GM18868 (cell line): ENCODE measurements at regions not wholly inside any gene's neighbourhood (a gene's known extent, or its start where the extent isn't known, plus 50 kb on each side); places are given as distances from the start of the nearest gene placed in this dataset.
A peak's percentile ranks its signal among the peaks of the same experiment; 100 is the strongest.
"Not testable (repeated sequence)": the region's sequence is repeated elsewhere in the genome, so short reads cannot be mapped to it uniquely, and the experiment has no call there.

Experiments
- ATAC-seq: cut with Tn5 transposase; IDR thresholded peaks from one replicate; pipeline ENCODE4 v1.9.1; 2021; ENCODE audit warnings: mild to moderate bottlenecking, moderate library complexity; ENCODE audit not compliant: unreplicated experiment

GRCh38 chr4:38278255-38278654 lies 318.1 kb downstream of the PTTG2 start:
- ATAC-seq = no peak

GRCh38 chr4:38279077-38279476 lies 318.9 kb downstream of the PTTG2 start:
- no peak for ATAC-seq

DNA sequence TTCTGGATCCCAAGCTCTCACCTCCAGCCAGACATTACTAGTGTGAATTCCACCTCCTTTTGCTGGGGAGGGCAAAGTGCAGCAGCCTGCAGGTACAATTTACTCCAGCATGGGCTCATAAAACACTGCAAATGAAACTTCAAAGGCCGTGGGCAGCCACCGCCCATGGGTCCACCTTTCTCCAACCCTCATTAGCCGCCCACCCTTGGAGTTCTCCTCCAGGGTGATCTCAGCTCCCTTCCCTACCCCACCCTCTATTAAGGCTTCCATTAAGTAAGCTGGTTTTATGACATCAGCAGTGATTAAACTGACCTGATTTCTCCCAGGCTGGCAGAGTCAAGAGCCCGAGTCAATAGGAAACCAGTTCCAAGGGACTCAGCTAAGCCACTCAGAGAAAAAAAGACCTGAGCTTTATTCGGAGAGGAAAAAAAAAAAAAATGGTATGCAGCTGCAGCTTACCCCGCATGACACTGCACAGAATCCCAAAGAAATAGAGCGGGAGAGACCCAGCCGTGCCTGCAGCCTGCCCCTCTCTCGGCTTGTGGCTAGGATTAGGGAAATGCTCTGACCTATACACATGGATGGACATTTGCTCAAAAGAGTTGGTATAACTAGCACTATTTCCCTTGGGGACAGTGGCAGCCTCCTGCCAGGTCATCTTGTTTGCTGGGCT lies 319.6 kb downstream of the PTTG2 start:
- no peak for ATAC-seq

GRCh38 chr4:38280323-38280706 lies 320.1 kb downstream of the PTTG2 start:
- no peak for ATAC-seq

DNA sequence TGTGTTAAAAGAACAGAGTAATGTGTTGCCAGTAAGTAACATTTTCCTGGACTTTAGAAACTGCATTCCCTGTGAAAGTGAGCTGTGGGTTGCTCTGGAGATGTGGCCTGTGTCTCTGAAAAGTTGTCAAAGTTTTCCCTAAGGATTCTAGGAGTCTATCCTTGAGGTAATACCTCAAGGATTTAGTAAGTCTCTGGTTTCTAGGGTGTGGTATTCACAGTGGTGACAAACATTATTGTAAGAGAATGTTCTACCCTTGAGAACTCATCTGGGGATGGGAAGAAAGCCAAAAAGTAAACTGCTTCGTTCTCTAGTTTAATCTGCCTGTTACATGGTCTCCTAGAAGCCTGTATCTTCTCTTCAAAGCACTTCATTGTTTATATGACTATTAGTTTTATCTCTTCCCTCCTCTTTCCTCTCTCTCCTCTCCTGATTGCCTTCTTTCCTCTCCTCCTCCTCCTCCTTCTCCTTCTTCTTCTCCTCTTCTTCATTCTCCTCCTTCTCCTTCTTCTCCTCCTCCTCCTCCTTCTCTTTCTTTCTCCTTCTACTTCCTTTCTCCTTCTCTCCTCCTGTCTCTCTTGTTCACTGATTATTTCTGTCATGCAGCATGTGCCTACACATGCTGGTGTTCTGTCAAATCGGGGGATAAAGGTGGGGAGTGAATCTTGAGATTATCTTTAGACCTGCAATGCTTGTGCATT lies 321.3 kb downstream of the PTTG2 start:
- no peak for ATAC-seq

DNA sequence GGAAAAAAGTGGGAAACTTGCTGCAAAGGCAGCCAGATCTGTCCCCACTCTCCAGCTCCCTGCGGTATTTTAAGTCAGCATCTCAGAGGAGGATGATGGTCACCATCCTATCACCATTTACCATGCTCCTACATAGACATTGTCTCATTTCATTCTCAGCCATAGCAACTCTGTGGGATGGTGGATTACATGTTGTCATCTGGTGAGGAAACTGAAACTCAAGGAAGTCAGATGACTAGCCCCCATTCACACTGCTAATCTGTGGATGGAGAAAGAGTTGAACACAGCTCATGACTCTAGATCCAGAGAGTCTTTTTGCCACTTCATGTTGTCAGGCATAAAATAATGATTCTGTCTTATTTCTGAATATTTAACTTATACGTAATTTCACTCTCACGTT lies 323.5 kb downstream of the PTTG2 start:
- ATAC-seq = no peak

GRCh38 chr4:38284294-38285030 lies 324.3 kb downstream of the PTTG2 start:
- ATAC-seq = no peak

DNA sequence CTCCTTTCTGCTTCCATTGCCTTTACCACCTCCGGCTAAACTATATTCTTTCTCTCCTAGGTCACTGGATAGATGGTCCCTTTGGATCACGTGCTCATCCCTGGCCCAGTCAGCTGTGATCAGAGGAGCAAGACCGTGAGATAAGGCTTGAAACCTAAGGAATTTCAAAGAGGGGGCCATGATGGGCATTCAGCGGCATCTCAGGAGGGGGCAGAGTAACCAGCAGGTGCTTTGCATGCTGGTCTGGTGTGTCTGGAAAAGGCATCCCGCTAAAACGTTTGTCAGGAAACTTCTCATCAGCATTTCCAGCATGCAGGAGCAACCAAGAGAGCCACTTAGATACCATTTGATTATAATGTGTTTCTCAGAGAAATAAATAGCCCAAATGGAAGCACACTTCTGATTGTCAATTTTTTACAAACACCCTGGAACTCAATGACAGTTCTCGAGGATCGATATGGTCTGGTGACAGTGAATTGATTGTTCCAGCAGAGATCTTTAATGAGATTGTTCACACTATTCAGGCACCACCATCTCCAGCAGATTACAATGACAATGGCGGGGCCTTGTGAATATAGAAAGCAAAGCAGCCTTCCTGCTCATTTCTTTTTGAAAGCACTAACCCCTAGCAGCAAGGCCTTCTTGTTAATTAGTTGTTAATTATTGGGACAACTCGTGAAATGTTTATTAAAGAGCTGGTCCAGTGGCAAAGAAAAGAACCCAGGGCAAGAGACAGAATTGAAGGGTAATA lies 327.1 kb downstream of the PTTG2 start:
- no peak for ATAC-seq

GRCh38 chr4:38289553-38289952 lies 329.4 kb downstream of the PTTG2 start:
- ATAC-seq = no peak

GRCh38 chr4:38290366-38290765 lies 330.2 kb downstream of the PTTG2 start:
- no peak for ATAC-seq

DNA sequence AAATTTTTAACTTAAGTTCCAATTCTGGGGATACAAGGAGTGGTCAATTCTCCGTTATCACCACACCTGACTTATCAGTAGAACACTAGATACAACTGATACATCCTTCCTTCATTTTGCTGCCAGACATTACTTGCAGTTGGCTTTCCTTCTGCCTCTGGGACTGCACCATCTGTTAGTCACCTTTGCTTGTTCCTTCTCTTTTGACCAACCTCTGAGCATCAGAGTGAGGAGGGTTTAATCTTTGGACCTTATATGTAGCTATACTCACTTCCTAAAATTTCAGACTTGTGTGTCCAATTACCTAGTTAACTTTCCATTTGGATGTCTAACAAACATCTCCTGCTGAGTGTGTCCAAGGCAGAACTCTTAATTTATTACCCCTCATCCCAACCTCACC lies 330.7 kb downstream of the PTTG2 start:
- ATAC-seq = no peak

GRCh38 chr4:38292529-38292928 lies 332.3 kb downstream of the PTTG2 start:
- ATAC-seq = no peak

DNA sequence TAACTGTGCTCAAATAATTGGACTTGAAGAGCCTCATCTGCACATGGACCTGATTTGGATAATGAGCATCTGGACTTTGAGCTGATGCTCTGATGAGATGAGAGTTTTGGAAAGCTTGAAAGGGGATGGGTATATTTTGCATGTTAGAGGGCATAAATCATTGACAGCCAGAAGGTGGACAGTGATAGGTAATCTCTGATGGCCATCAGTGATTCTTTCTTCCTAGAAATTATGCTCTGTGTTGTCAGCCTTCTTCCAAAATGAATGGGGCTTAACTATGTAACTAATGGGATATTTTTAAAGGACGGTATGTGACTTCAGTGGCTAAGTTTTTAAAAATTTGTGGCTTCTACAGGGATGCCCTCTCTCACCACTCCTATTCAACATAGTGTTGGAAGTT lies 334.0 kb downstream of the PTTG2 start:
- ATAC-seq = no peak

DNA sequence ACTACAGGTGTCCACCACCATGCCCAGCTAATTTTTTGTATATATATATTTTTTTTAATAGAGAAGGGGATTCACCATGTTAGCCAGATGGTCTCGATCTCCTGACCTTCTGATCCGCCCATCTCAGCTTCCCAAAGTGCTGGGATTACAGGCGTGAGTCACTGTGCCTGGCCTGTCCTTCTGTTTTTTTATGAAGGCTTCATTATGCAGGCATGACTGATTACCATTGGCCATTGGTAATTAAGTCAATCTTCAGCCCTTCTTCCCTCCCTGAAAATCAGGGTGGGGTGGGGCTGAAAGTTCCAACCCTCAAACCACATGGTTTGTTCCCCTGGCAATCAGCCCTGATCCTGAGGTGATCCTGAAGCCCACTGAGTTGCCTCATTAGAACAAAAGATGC lies 336.9 kb downstream of the PTTG2 start:
- ATAC-seq = no peak

DNA sequence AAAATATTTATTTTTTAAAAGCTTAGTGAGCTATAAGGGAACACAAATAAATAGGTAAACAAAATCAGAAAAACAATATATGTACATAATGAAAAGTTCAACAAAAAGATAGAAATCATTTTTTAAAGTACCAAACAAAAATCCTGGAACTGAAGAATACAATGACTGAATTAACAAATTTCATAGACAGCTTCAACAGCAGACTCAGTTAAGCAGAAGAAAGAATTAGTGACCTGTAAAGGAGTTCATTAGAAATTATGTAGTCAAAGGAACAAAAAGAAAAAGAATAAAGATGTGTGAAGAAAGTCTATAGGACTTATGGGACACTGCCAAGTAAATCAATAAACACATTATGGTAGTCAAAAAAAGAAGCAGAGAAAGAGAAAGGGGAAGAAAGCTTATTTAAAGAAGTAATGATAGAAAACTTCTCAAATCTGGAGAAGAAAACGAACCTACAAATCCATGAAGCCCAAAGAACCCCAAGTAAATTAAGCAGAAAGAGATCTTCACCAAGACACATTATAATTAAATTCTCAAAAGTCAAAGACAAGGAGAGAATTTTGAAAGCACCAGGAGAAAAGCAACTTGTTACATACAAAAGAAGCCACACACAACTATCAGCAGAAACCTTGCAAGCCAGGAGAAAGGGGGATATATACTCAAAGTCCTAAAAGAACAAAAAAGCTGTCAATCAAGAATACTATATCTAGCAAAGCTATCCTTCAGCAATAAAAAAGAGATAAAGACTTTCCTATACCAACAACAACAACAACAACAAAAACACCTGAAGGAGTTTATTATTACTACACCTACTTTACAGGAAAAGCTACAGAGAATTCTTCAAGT lies 338.9 kb downstream of the PTTG2 start:
- no peak for ATAC-seq

DNA sequence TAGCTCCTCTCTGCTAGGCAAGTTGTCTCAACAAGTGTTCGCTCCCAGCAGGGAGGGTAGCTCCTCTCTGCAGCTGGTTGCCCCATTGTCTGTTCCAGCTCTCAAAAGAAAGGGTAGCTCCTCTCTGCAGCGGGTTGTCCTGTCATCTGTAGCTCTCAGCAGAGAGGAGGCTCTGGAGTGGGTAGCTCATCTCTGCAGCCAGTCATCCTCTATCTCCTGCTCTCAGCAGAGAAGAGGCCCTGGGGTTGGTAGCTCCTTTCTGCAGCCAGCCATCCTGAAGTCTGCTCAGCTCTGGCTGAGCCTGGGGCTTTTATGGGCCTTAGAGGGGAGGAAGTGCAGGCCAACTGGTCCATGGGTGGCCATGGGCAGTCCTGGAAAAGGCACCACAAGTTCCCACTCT lies 342.7 kb downstream of the PTTG2 start:
- ATAC-seq = no peak

- not testable (repeated sequence) for ATAC-seq
Observed at GRCh38 chr4:38304460-38304859, 344.3 kb downstream of the PTTG2 start.

- ATAC-seq = peak; percentile 54
Observed at GRCh38 chr4:38306482-38307071, 346.4 kb downstream of the PTTG2 start.

DNA sequence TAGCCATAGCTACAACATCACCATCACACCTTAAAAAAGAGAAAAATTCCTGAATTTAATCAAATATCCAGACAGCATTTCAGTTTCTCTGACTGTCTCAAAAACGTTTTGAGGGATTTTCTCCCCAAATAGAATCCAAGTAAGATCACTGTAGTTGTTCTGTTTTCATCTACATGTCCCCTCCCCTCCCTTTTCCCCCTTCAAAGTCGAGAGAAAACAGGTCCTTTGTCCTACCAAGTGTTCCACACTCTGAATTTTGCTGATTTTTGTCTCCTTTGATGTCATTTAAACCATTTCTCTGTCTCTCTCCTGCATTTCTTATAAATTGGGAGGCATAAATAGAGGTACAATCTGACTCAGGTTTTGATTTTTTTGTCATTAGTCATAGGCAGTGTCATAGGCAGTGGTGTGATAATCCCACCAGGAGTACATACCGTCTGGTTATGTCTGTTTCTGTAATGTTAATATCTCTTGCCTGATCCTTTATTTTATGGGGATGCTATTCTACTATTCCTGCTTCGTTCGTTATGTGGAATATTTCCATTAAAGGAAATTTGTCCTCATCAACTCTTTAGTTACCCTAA lies 348.6 kb downstream of the PTTG2 start:
- no peak for ATAC-seq

DNA sequence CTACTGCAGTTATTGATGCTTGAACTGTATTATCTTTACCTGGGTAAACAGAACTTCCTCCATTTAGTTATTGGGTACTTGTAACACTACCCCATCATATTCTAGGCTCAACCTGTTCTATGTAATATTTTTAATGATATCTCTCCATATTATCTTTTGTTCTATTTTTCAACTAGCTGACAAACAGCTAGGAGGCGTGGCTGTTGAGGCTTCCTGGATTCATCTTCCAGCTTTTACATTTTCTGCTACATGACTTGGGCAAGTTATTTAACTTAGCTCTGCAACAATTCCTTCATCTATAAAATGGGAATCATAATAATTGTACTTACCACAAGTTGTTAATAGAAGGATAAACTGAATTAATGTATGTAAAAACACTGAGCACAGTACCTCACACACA lies 349.3 kb downstream of the PTTG2 start:
- ATAC-seq = no peak
